ENCODE measurements at regions not wholly inside any gene's neighbourhood (a gene's known extent, or its start where the extent isn't known, plus 50 kb on each side); places are given as distances from the start of the nearest gene placed in this dataset.

DNA sequence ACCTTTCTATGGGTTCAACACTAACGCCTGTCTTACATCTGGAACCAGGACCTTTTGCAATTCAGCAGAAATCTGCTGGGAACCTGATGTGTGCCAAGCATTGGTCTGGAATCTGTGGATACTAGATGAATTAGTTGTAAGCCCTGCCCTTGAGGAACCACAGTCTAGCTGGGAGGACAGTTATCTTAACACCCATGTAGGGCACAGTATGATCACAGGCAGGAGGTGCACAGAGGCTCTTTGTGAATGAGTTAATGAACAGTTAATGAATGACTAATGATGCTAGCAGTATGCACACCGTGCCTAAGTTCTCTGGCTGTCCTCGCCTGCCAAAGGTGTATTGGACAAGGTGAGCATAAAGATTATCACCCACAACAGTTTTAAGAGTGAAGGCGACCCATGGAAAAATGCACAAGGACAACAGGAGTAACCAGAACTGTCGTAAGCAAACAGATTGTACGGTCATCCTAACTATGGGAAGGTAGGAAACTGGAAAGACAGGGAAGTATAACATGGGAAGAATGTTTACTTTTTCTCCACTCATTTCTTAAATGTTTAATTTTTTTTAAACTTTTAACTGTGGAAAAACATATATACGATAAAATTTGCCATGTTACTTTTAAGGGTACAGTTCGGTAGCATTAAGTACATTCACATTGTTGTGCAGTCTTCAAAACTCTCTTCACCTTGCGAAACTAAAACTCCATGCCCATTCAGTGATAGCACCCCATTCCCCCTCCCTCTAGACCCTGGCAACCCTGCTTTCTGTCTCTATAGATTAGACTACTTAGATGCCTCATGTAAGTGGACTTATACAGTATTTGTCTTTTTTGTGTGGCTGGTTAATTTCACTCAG is 139.9 kb downstream of the CXCL12 start:
- no peak for DNase-seq

DNA sequence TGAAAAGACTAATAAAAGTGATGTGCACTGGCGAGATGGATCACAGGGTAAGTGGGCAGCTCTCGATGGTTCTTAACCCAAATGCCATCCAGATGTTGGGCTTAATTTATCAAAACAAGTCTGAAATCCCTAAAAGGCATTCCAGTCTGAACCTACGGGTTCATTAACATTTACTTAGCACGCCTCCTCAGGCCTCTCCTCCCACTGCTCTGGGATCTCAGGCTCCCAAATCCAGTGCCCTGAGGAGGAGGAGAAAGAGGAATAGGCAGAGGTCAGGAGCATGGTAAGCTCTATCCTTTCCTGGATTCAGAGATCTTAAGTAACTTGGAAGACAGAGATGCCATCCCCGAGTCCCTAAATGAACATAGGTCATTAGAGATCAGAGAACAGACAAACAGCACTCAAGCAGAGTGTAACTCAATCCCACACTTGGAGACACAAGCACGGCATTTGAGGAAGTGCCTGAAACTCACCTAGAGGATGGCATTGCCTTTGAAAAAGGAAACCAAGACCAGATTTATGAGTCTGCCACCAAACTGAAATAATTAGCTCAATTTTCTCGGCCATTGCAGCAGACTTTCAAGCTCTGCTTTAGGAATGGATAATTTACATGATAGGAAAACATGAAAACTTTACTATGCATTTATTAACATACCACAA is 140.9 kb downstream of the CXCL12 start:
- no peak for DNase-seq

DNA sequence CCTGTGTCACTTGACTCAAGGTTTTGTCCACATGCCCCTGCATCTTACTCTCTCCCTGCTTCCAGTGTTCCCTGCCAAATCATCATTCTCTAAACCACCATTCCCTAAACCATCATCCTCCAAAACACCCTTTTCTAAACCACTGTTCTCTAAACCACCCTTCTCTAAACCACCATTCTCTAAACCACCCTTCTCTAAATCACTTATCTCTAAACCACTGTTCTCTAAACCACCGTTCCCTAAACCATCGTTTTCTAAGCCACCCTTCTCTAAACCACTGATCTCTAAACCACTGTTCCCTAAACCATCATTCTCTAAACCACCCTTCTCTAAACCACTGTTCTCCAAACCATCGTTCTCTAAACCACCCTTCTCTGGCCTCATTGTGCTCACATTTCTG is 142.1 kb downstream of the CXCL12 start:
- DNase-seq, result no peak

DNA sequence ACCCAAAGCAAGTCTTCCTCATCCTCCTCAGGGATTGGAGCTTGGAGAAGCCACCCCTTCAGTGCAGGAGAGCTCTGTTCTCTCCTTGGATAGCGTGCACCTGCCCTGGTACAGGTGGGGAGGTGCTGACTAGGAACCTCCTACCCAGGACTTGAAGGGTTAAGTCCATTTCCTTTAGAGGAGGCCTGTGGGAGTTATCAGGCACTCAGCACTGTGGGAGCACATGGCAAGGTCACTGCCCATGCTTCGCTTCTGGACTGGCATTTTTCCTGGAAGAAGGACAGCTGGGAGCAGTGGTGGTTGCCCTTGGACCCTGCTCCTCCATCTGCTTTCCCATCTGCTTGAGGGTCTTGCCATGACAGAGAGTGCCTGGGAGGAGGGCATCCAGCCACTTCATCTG is 142.8 kb downstream of the CXCL12 start:
- DNase-seq, result no peak

DNA sequence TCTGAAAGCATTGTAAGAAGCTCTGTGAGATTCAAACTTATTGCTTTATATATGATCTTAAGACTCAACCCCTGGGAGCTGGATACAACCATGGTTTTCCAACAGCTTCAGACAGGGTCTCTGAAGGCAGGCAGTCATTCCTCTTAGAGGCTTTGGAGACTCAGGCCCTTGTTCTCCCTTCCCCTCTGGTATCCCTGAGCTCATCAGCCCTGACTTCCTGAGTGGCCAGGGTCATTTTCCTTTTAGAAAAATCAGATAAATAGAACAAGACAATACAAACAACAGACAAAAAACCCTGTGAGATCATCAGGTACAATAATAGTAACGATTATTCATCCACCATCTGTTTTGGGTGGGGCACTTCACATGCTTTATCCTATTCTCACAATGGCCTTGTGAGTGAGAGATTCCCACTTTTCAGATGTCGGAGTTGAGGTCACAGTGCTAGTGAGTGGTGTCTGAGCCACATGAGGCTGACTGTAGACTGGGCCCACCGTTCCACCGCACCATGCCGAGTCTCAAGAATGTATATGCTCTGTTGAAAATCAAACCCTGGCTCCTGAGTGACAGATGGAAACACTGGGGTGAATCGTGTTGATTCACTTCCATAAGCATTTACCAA is 144.2 kb downstream of the CXCL12 start:
- DNase-seq, result no peak

DNA sequence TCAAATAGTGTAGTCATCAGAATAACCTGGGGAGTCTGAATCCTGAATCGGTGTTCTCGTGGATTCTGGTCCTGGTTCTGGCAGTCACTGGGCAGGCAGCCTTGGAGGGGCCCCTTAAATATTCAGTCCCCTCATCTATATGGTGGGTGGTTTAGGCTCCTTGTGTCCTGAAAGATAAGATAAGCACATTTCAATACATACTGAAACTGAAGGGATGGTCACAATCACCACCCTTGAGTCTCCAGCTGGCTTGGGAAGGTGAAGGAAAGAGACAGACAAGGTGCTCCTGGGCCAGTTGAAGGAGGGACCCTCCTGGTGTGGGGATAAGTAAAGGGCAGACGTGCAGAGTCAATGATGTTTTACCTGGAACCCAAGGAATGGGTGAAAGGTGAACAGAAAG is 146.7 kb downstream of the CXCL12 start:
- DNase-seq, result no peak

DNA sequence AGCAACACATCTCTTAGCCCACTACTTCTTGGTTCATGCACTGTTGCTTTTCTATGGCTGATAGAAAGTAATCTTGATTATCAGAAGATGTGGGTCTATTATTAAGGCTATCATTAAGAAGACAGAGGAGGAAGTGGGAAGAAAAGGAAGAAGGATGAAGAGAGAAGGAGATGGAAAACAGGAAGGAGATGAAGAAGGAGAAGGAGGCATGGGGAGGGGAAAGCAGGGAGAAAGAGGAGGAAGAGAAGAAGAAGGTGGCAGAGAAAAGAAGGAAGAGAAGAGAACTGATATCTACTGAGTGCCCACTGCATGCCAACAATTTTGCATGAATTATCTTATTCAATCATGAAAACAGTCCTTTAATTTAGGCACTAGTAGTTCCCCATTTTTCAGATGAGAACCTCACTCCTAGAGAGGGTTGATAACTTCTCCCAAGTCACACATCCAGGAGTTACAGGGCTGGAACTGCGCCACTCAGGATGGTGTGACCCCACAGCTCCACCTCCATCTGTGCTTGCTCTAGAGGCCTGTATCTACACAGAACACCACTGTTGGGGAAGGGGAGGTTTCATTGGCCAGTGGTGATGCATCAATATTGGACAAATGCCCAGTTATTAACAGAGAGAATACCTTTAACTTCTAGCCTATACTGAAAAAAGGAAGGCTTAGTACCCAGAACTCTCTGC is 147.4 kb downstream of the CXCL12 start:
- DNase-seq, result no peak

DNA sequence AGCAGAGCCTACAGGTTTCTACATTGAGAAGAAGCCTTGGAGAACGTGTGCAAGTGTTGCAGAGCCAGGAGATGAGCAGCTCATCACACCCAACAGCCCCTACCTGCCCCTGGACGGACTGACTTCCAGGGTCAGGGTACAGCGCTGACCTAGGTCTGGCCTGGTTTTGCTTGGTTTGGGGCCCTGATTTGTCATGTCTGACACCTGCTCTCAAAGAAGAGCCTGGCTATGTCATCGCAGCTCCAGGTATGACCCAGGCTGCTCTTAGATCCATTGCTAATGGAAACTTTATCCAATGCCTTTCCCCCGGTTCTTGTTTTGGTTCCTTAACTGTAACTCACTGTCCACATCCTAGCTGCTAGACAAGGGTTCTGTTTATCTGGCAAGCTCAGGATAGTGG is 149.5 kb downstream of the CXCL12 start:
- no peak for DNase-seq

DNA sequence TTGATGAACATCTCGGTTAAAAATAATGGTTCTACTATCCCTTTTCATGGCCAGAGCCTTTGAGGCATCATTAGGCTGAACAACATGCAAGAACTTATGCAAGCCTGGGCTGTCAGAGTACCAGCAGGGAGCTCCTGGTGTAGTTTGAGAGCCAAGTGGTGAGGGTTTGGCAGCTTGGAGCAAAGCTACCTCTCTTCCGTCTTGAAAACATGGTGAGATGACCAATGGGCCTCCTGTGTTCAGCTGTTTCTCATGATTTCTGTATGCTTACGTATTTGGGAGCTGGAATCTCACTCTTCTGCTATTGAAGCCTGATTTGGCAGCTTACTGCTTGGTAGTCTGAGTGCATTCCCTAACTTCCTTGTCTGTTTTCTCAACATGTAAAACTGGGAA is 150.4 kb downstream of the CXCL12 start:
- DNase-seq, result no peak

DNA sequence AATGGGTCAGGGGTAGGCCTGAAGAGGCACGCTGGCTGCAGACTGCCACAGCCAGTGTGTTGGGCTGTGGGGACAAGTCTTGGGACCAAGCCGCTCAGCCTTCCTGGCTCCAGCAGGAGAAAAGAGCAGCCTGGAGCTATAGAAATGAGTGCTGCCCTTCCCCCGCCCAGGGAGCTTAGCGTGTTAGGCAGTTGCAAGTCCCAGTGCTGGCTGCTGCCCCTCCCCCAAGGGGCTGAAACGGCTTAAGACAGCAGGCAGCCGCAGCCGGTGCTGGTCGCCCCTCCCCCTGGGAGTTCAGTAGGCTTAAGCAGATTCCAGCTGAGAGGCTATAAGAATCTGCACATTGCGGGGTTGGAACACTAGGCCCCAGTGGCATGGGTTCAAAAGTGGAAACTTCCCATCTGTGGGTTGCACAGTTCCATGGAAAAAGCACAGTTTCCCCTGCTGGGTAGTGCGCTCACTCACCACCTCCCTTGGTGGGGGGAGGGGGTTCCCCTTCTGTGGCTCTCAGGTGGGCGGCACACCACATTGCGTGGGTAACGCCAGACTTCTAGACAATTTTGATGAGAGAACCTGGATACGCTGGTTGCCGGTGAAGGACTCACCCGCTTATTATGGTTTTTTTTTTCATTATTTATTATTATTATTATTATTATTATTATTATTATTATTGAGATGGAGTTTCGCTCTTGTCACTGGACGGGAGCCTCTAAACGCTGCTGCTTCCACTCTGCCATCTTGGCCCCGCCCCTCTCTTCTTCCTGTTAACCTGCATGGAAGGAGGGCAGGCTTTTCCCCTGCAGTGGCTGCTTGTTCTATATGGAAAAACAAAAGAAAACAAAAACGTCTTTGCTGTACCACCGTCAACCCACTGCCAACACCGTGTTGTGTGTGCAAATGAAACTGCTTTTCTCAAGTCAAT is 151.1 kb downstream of the CXCL12 start:
- DNase-seq, result peak in 2 of 51 donors; percentile 7 to 15

DNA sequence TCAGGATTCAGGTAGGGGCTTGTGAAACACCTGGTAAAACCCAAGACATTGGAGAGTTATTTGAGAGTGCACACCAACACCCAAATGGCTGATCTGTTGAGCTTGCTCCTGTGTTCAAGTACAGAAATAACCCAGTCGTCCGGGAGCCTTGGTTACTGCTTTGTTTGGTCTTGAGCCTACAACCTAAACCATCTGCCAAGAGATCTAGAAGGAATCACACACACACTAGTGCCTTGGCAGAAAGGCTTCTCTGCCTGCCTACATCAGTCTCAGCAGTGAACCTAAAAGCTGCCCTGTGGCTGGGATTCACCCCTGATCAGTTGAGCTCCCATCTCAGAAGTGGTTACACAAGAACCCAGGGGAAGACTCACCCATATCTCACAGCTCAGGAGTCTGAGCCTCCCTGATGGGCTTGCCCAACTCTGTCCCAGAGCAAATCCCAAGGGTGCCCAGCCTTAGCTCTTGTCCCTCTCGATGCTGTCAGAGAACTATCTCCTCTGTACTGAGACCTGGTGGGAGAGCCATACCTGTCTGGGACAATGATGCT is 167.6 kb downstream of the CXCL12 start:
- no peak for DNase-seq

DNA sequence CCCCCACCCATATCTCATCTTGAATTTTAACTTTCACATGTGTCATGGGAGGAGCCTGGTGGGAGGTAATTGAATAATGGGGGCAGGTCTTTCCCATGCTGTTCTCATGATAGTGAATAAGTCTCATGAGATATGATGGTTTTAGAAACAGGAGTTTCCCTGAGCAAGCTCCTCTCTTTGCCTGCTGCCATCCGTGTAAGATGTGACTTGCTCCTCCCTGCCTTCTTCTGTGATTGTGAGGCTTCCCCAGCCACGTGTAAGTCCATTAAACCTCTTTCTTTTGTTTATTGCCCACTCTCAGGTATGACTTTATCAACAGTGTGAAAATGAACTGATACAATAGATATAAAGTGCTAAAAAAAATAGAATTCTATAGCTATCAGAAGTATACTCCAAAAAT is 168.8 kb downstream of the CXCL12 start:
- no peak for DNase-seq

DNA sequence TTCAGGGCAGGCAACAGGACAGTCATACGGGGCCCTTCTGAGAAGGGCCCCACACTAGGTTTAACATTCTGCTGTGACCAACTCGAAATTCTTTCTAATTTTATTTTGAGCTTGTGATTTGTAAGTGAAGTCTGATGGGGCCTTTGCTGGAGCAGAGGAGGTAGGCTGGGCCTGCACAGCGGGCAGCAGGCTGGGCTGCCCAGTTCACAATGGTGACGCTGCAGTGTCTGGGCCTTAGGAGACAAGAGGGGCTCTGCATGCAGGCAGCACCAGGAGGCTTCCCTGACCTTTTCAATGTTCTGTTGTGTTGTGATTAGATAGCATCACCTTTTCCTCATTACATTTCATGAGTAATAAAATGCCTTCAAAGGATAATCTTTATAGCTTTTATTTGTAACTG is 175.1 kb downstream of the CXCL12 start:
- no peak for DNase-seq

DNA sequence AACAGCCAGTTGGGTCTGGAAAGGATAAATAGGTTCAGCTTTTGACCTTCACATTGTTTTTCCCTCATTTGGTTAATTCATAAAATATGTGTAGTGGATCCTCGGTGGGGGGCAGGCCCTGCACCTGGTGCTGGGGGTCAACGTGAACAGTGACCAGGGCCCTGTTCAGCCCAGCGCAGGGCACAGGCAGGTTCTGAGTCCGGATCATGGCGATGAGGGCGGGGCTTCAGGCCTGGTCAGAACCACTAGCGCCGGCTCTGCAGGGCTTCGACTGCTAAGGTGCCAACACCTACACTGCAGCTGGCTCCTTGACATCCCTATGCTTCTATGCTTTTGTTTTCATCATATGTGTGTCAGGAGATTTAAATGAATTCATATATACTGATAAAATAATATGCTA is 177.7 kb downstream of the CXCL12 start:
- no peak for DNase-seq

DNA sequence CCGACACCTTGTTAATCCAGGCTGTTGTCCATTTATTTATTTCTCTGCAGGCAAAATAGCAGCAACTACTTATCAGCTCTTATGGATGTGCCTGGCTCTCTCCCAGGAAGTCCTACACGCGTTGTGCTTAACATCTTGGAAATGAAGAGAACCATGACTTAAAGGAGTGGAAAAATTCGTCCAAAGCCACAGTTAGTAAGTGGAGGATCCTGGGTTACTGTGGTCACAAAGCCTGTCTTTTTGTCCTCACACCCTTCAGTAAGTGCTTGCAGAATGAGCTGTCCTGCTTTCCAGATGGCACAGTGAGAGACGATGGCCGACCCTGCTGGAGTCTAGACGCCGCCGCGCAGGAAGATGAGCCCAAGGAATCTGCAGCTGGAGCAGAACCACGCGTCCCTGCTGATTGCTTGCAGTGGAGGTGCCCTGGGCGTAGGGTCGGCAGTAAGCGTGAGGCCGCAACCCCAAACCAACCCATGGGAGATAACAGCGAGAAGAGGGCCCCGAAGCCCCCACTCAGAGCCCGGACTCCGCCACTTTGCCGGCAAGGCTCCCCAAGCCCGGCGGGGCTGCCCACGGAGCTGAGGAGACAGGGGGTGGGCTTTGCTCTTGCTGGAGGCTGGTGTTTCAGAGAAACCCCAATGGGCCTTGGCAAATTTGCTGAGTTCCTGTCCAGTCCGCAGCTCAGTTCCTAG is 178.6 kb downstream of the CXCL12 start:
- DNase-seq, result no peak

DNA sequence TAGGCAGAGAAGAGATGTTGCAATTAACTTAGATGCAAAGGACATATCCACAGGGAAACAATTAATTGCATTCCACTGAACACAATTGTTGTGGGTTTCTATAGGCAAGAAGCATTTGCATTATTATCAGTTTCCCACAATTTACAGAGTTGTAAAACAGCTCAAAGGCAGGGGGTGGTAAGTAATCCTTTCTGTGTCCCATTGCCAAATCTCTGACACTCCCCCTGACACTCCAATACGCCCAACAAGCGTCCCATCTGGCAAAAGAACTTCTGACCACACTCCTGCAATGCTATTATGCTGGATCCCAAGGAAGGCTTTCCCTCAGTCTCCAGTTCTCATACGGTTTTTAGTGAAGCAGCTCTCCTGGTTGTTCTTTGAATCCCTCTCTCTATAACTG is 179.8 kb downstream of the CXCL12 start:
- DNase-seq, result no peak

DNA sequence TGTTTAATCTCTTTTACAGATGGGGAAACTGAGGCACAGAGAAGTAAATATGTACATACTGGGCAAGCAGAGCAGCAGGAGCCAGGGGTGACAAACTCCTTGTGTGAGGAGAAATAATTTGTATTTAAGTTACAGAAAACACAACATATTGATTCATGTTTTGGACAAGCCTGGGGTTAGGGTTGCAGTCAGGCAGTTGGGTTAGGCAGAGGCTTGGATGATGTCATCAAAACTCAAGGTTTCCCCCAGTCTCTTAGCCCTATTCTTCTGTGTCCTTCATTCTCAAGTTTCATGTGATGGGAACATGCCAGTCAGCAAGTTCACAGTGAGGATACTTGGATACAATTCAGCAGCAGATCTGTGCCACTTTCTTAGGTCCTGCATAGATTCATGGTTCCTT is 181.4 kb downstream of the CXCL12 start:
- DNase-seq, result no peak

DNA sequence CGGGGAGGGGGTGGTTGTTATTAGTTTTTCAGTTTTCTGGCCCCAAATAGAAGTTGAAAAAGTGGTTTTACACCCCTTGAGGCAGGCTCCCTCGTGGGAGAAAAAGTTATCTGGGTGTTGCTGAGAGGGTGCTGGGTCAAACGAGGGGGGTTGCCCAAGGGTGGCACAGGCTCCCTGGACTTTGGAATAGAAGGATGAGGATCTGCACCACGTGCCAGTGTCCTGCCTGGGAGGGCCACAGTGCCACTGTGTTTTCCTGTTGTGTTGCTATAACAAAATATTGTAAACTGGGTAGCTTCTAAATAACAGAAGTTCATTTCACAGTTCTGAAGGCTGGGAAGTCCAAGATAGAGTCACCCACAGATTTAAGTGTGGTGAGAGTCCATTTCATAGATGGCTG is 181.9 kb downstream of the CXCL12 start:
- no peak for DNase-seq

DNA sequence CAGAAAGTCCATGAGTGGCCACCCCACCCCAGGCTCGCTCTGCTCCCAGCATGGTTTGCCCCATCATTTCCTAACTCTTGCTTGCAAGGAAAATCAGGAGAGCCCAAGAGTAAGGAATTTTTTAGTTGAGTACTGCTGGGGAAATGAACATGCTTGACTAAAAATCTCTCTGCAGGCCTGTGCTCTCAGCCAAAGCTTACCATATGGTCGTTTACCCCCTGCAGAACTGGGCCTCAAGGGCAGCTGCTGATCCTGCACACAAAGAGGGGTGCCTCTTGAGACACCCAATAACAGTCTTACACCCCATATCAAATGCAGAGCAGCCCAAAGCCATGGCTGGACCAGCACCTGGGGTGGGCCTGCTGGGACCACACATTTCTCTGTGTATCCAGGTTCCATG is 183.2 kb downstream of the CXCL12 start:
- no peak for DNase-seq

DNA sequence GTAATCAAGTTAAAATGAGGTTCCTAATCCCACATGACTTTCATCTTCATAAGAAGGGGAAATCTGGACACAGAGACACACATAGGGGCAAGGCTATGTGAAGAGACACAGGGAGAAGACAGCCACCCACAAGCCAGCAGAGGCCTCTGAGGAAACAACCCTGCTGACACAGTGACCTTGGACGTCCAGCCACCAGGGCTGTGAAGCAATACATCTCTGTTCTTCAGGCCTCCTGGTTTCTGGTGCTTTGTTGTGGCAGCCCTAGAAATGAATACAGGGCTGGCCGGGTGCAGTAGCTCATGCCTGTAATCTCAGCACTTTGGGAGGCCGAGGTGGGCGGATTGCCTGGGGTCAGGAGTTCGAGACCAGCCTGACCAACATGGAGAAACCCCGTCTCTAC is 183.9 kb downstream of the CXCL12 start:
- DNase-seq, result no peak

All from hypothalamus (tissue), 51 donors.